Astrocyte of the cerebellum (primary cell): ENCODE measurements at regions not wholly inside any gene's neighbourhood (a gene's known extent, or its start where the extent isn't known, plus 50 kb on each side); places are given as distances from the start of the nearest gene placed in this dataset.

ENCODE experiments used
- DNase-seq: peaks from one replicate; pipeline ENCODE4 v3.0.0-alpha.2; 2011; ENCODE audit warnings: low read depth
- H3K4me3 ChIP-seq: 2 replicates; pipeline ENCODE4 v1.5.1; 2011; ENCODE audit warnings: mild to moderate bottlenecking, low read depth, low read length, moderate library complexity
- in situ Hi-C: cut with HindIII; loops from 2 replicates; pipeline ENCODE4 v1.10.0; 2017; ENCODE audit warnings: low sequenced_read_pairs
- TF ChIP-seq, protein P1 (sequence below): IDR thresholded peaks from 2 replicates; pipeline ENCODE4 v1.5.1; 2012; ENCODE audit warnings: low read length, low read depth, moderate library complexity, mild to moderate bottlenecking; ENCODE audit errors: missing control alignments

DNA sequence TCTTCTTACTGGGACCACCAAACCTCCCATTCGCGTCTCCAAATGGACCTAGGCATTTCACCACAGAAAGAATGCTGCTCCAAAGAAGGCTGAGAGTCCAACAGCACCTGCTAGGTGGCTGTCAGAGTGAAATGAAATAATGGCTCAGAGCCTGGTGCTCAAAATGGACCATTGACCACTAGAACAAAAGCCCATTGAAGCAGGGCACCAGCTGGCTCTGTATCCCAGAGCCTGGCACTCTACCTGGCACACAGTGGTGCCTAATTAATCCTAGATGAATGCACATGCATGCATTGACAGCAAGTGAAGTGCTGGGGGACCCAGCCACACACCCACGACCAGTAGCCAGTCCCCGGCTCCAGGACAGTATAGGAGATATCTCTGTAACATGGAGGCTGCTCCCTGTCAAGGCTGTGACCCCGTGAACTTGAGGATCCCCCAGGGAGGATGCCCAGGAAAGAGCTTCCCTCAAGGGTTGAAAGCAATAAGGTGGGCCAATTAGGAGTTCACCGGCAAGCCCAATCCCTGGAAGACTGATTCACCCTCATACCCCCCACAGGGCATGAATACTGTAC lies 261.3 kb downstream of the TNS1 start:
- DNase-seq, result no peak
- TF ChIP-seq, protein P1, sequence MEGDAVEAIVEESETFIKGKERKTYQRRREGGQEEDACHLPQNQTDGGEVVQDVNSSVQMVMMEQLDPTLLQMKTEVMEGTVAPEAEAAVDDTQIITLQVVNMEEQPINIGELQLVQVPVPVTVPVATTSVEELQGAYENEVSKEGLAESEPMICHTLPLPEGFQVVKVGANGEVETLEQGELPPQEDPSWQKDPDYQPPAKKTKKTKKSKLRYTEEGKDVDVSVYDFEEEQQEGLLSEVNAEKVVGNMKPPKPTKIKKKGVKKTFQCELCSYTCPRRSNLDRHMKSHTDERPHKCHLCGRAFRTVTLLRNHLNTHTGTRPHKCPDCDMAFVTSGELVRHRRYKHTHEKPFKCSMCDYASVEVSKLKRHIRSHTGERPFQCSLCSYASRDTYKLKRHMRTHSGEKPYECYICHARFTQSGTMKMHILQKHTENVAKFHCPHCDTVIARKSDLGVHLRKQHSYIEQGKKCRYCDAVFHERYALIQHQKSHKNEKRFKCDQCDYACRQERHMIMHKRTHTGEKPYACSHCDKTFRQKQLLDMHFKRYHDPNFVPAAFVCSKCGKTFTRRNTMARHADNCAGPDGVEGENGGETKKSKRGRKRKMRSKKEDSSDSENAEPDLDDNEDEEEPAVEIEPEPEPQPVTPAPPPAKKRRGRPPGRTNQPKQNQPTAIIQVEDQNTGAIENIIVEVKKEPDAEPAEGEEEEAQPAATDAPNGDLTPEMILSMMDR, result no peak
- no peak overlapping the region for H3K4me3 ChIP-seq
- in situ Hi-C loops, result no loop called here

DNA sequence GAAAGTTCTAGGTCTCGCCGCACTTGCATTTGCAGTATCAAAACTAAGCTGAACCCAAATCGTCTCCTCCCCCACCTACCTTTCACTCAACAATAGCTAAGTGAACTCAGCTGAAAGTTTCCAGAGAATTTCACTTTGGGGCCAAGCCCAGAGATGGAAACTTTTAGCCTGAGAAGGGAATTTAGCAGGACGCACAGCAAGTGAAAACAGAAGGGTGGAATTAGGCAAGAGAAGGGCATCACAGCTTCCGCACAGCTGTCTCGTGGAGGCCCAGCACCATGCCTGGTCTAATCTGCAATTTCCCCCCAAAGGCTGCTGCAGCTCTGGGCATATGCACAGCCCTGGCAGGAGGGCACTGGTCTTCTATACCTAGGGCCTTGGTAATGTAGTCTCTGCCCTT lies 262.0 kb downstream of the TNS1 start:
- DNase-seq, result no peak
- in situ Hi-C loops, result no loop called here
- TF ChIP-seq, protein P1, result no peak
- H3K4me3 ChIP-seq, result no peak overlapping the region

DNA sequence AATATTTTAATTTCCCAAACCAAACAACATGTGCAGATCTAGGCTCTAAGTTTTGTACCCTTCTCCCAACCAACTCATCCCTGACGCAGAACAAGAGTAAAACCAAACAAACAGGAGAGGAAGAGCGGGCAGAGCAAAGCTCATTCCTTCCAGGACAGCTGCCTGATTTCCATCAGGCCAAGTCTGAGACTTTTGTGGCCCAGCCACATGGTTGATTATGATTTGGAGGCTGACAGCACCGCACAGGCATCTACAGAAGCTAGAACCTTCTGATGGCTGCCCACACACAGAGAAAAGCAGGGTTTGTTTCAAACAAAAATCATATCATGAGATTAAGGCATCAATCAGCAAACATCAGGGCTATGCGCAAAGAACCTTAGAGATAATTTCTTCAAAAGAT lies 262.6 kb downstream of the TNS1 start:
- DNase-seq, result no peak
- H3K4me3 ChIP-seq, result no peak overlapping the region
- TF ChIP-seq, protein P1, result no peak
- in situ Hi-C loops, result no loop called here

DNA sequence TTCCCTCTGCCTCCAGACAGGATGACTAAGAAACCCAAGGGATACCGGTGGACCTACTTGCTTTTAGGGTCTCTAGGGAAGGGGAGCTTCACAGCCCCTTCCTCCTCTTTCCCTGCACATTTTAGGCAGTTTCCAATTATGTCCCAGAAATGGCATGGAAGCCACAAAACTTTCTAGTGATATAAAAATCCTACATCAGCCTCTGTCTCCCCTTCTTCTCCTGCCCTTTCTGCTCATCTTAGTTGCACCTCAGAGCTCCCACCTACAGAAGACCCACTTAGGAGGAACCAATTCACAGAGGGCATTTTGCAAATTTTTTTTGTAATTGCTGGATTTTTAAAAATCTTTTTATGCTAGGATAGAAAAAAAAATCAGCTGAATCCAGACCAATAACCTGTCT lies 263.1 kb downstream of the TNS1 start:
- TF ChIP-seq, protein P1, result no peak
- no peak overlapping the region for H3K4me3 ChIP-seq
- in situ Hi-C loops, result no loop called here
- no peak for DNase-seq

DNA sequence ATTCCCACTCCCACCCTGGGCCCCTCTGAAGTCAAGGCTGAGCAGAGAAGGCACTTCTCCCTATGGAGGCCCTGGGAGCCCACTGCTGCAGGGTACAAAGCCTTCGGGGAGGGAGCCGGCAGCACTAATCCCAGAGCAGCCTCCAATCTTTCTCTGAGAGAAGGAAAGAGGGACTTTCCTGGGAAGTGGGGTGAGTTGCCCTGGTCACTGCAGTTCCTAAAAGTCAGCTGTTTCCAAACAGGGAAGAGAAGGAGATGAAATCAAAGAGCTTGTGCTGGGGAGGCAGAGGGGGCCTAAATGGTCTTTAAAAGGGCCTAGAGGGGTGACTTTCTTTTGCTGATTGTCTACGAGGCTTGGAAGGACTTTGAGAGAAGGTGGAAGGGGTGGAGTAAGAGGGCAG lies 264.7 kb downstream of the TNS1 start:
- no peak for DNase-seq
- TF ChIP-seq, protein P1, result no peak
- in situ Hi-C loops, result no loop called here

DNA sequence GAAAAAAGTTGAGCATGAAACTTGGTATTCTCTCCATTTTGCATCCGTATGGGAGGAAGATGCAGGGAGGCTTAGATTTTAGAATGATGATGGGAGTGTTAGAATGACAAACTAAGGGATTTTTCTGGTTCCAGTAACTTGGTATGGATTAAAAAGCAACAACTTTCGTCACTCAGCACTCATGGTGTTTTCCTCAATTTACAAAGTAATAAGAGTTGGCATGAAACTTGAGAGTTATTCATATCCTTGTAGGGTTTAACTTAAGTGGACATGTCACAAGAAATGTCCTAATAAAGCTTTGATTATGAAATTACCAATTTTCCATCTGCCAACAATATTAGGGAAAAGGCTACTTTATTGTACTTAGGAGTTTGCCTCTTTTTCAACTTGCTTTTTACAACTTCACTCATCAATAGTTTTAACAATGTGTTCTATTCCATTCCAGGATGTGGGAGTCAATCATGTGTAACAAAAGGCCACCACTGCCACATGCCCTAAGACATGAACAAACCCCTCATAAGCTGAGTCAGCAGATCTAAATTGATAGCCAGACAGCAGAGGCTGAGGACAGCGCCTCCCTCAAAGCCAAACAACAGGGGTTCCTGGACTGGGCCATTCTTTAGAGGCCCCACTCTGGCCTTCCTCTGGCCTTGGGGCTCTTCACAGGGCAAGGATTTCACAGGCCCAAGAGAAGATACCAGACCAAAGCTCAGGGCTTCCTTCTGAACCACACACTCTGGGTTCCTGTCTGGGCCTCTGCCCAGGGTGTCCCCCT lies 265.8 kb downstream of the TNS1 start:
- TF ChIP-seq, protein P1, result no peak
- in situ Hi-C loops, result no loop called here
- H3K4me3 ChIP-seq, result no peak overlapping the region
- DNase-seq, result no peak

More for the DNA sequence above, 264.7 kb downstream of the TNS1 start:
- H3K4me3 ChIP-seq, result no peak overlapping the region
